IMR-90 (cell line): ENCODE measurements at regions not wholly inside any gene's neighbourhood (a gene's known extent, or its start where the extent isn't known, plus 50 kb on each side); places are given as distances from the start of the nearest gene placed in this dataset.

Experiments used
- ATAC-seq: fragments of 200-7000 bp; cut with Tn5 transposase; 2 replicates; pipeline ENCODE4 v1.9.1; 2020; ENCODE audit warnings: low read depth, mild to moderate bottlenecking, moderate library complexity
- BruUV-seq: library from RNA; stranded (reverse); fragments of 400-500 nt; replicated peaks from 2 replicates; lab custom pipeline; 2021; lab: Mats Ljungman, UMichigan
- CTCF ChIA-PET: fragments of 300-600 bp; formaldehyde crosslinking; extraction: SDS; loops from one replicate; lab custom pipeline; 2021; ENCODE audit warnings: antibody characterized with exemption; lab: Yijun Ruan, JAX
- POLR2A ChIA-PET: fragments of 300-600 bp; sonication (Branson Sonifier 250); formaldehyde crosslinking; loops from one replicate; lab custom pipeline; 2022; ENCODE audit warnings: antibody characterized with exemption; ENCODE audit not compliant: unreplicated experiment; lab: Charles Lee
- DNase-seq: peaks from one replicate; pipeline ENCODE4 v3.0.0; 2013
- H2AFZ ChIP-seq: replicated peaks from 2 replicates; pipeline ENCODE3; 2013; ENCODE audit warnings: low read length, mild to moderate bottlenecking; ENCODE audit not compliant: poor library complexity
- H2AK5ac ChIP-seq: 2 replicates; pipeline ENCODE4 v1.6.1; 2013; ENCODE audit warnings: low read depth, low read length, inconsistent platforms
- H2AK9ac ChIP-seq: replicated peaks from 2 replicates; pipeline ENCODE3; 2013; ENCODE audit warnings: mild to moderate bottlenecking, low read depth, low read length, moderate library complexity; ENCODE audit not compliant: poor library complexity
- H2BK120ac ChIP-seq: 2 replicates; pipeline ENCODE4 v1.6.1; 2013; ENCODE audit warnings: low read depth, low read length, inconsistent platforms
- H2BK15ac ChIP-seq: 3 replicates; pipeline ENCODE4 v1.6.1; 2013; ENCODE audit warnings: low read depth, low read length, inconsistent platforms
- H2BK20ac ChIP-seq: 2 replicates; pipeline ENCODE4 v1.6.1; 2013; ENCODE audit warnings: low read depth, mild to moderate bottlenecking, inconsistent platforms, low read length, moderate library complexity
- H2BK5ac ChIP-seq: 2 replicates; pipeline ENCODE4 v1.6.1; 2013; ENCODE audit warnings: mild to moderate bottlenecking, low read depth, low read length, inconsistent platforms; ENCODE audit not compliant: poor library complexity, severe bottlenecking
- H3K14ac ChIP-seq: replicated peaks from 2 replicates; pipeline ENCODE4 v1.6.1; 2013; ENCODE audit warnings: low read depth, low read length, inconsistent platforms
- H3K18ac ChIP-seq: 2 replicates; pipeline ENCODE4 v1.6.1; 2013; ENCODE audit warnings: low read depth, low read length, control low read depth
- H3K23ac ChIP-seq: 2 replicates; pipeline ENCODE4 v1.6.1; 2013; ENCODE audit warnings: low read depth, low read length, inconsistent platforms
- H3K27ac ChIP-seq: 2 replicates; pipeline ENCODE4 v1.5.1; 2013; ENCODE audit warnings: mild to moderate bottlenecking, control low read depth, low read length; ENCODE audit not compliant: insufficient read depth
- H3K27me3 ChIP-seq: 2 replicates; pipeline ENCODE4 v1.6.1; 2013; ENCODE audit warnings: low read length; ENCODE audit not compliant: control insufficient read depth, insufficient read depth
- H3K36me3 ChIP-seq: 2 replicates; pipeline ENCODE4 v1.6.1; 2013; ENCODE audit warnings: low read length, mixed read lengths; ENCODE audit not compliant: control insufficient read depth, insufficient read depth
- H3K4ac ChIP-seq: 2 replicates; pipeline ENCODE4 v1.6.1; 2013; ENCODE audit warnings: low read depth, low read length, inconsistent platforms
- H3K4me1 ChIP-seq: 2 replicates; pipeline ENCODE4 v1.6.1; 2013; ENCODE audit warnings: low read length, mixed read lengths; ENCODE audit not compliant: control insufficient read depth, insufficient read depth
- H3K4me2 ChIP-seq: 2 replicates; pipeline ENCODE4 v1.6.1; 2013; ENCODE audit warnings: low read depth, mild to moderate bottlenecking, control low read depth, low read length, moderate library complexity
- H3K4me3 ChIP-seq: 2 replicates; pipeline ENCODE4 v1.5.1; 2013; ENCODE audit warnings: low read depth, mild to moderate bottlenecking, control low read depth, low read length, moderate library complexity; ENCODE audit not compliant: insufficient read depth
- H3K56ac ChIP-seq: 2 replicates; pipeline ENCODE4 v1.6.1; 2013; ENCODE audit warnings: low read length, inconsistent platforms; ENCODE audit not compliant: insufficient read depth; ENCODE audit errors: extremely low read depth
- H3K79me1 ChIP-seq, 2 experiments: 2 replicates each; pipeline ENCODE4 v1.6.1; 2013; ENCODE audit warnings: low read length in 2 of 2, inconsistent platforms in 1 of 2, low read depth in 1 of 2
- H3K9ac ChIP-seq: 2 replicates; pipeline ENCODE4 v1.6.1; 2013; ENCODE audit warnings: low read depth, low read length, control low read depth
- H3K9me1 ChIP-seq: 2 replicates; pipeline ENCODE4 v1.6.1; 2013; ENCODE audit warnings: low read length, inconsistent platforms; ENCODE audit not compliant: insufficient read depth
- H3K9me3 ChIP-seq: 2 replicates; pipeline ENCODE4 v1.6.1; 2013; ENCODE audit warnings: low read length; ENCODE audit not compliant: control insufficient read depth, insufficient read depth
- H4K20me1 ChIP-seq: 2 replicates; pipeline ENCODE4 v1.6.1; 2013; ENCODE audit warnings: low read length, inconsistent platforms; ENCODE audit not compliant: insufficient read depth
- H4K5ac ChIP-seq: 2 replicates; pipeline ENCODE4 v1.6.1; 2013; ENCODE audit warnings: mild to moderate bottlenecking, low read depth, low read length, control low read depth
- H4K8ac ChIP-seq, 2 experiments: 2 replicates each; pipeline ENCODE4 v1.6.1; 2013; ENCODE audit warnings: low read depth in 2 of 2, low read length in 2 of 2, control low read depth in 1 of 2, inconsistent platforms in 1 of 2
- H4K91ac ChIP-seq: 2 replicates; pipeline ENCODE4 v1.6.1; 2013; ENCODE audit warnings: low read depth, low read length, inconsistent platforms; ENCODE audit not compliant: insufficient read depth
- CTCF ChIP-seq: conservative IDR thresholded peaks from 2 replicates; pipeline ENCODE4 v1.5.1; 2012; ENCODE audit warnings: mild to moderate bottlenecking, low read depth, low read length, improper control_type of control experiment
- MAFK ChIP-seq: IDR thresholded peaks from 2 replicates; pipeline ENCODE4 v1.6.1; 2012; ENCODE audit warnings: low read depth, low read length, improper control_type of control experiment
- MAZ ChIP-seq: IDR thresholded peaks from 2 replicates; pipeline ENCODE4 v1.6.1; 2012; ENCODE audit warnings: low read depth, mild to moderate bottlenecking, low read length, improper control_type of control experiment, moderate library complexity, borderline replicate concordance
- MXI1 ChIP-seq: IDR thresholded peaks from 2 replicates; pipeline ENCODE4 v1.6.1; 2012; ENCODE audit warnings: low read depth, mild to moderate bottlenecking, low read length, moderate library complexity, borderline replicate concordance
- NFE2L2 ChIP-seq: fragments of 150-350 bp; IDR thresholded peaks from 2 replicates; pipeline ENCODE4 v1.6.1; 2016; ENCODE audit warnings: low read depth, mild to moderate bottlenecking, low read length
- POLR2A ChIP-seq: IDR thresholded peaks from 2 replicates; pipeline ENCODE4 v1.6.1; 2012; ENCODE audit warnings: mild to moderate bottlenecking, low read depth, low read length
- RFX5 ChIP-seq: IDR thresholded peaks from 2 replicates; pipeline ENCODE4 v1.8.0; 2012; ENCODE audit warnings: low read depth, mild to moderate bottlenecking, low read length, moderate library complexity
- SMC3 ChIP-seq: fragments of 150-350 bp; IDR thresholded peaks from 2 replicates; pipeline ENCODE4 v1.6.1; 2016; ENCODE audit warnings: low read depth, mild to moderate bottlenecking, antibody characterized with exemption, low read length, moderate library complexity
- USF2 ChIP-seq: fragments of 150-350 bp; IDR thresholded peaks from 2 replicates; pipeline ENCODE4 v1.6.1; 2017; ENCODE audit warnings: mild to moderate bottlenecking, antibody characterized with exemption, low read length, low read depth
- WGBS, 2 experiments: methylation state at CpG; one replicate each; pipeline versions ENCODE4 v1.1.5 to v1.1.7; 2013; ENCODE audit warnings: missing lambda C conversion rate in 2 of 2; ENCODE audit not compliant: insufficient read length in 1 of 2; ENCODE audit errors: extremely low coverage in 2 of 2; 5-methylcytosine and 5-hydroxymethylcytosine counted together
- dilution Hi-C: fragments of 300-500 bp; cut with HindIII; formaldehyde crosslinking; loops from one replicate; pipeline ENCODE4 v1.14.3; 2018; ENCODE audit warnings: low sequenced_read_pairs; ENCODE audit not compliant: unreplicated experiment
- in situ Hi-C: fragments of 300-500 bp; cut with MboI; formaldehyde crosslinking; loops from 3 replicates; pipeline ENCODE4 v1.14.3; 2019; ENCODE audit warnings: low sequenced_read_pairs, inconsistent platforms, mixed read lengths
- intact Hi-C: fragments of 100-400 bp; cut with micrococcal nuclease; formaldehyde crosslinking; loops from 2 replicates; pipeline ENCODE4 v1.10.0; 2022
- TF ChIP-seq, protein P1 (sequence below): fragments of 150-350 bp; IDR thresholded peaks from 2 replicates; pipeline ENCODE4 v1.6.1; 2016; ENCODE audit warnings: low read depth, mild to moderate bottlenecking, low read length, moderate library complexity, borderline replicate concordance

DNA sequence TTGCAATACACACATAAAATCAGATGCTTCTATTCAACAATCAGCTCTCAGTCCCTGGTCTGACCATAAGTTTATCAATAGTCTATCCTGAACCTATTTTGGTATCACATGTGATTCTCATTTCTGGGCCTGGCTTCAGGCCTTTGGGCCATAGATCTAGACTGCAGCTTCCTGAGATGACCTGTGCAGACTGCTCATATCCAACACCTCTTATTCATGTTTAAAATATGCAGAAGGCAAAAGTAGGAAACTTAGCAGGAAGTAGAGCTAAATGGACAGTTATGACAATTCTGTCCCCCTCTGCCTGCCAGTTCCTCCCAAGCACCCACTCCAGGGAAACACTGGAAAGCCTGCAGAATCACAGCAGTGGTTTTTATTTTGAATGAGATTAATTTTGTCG is 53.3 kb downstream of the C7orf25 start:
- Histone ChIP-seq H3K14ac (no peak overlapping the region), H3K79me1 (no peaks in the 10 kb centered on the region), H2AK5ac (no peak overlapping the region), H3K27ac (no peak overlapping the region), H3K18ac (no peak overlapping the region), H3K9ac (no peak overlapping the region), H4K91ac (no peak overlapping the region), H3K56ac (no peak overlapping the region), H3K4me3 (no peak overlapping the region), H3K4me1 (no peaks in the 10 kb centered on the region), H3K4me2 (no peak overlapping the region), H4K20me1 (no peaks in the 10 kb centered on the region), H2BK20ac (no peak overlapping the region), H3K23ac (no peak overlapping the region), H2AK9ac (no peak overlapping the region), H3K4ac (no peak overlapping the region), H2BK5ac (no peak overlapping the region), H3K27me3 (peaks cover 6% of the 10 kb centered on the region), H2BK15ac (no peak overlapping the region), H2BK120ac (no peak overlapping the region), H3K9me3 (no peaks in the 10 kb centered on the region), H4K5ac (no peak overlapping the region), H2AFZ (no peak overlapping the region), H3K9me1 (no peaks in the 10 kb centered on the region), H3K36me3 (no peaks in the 10 kb centered on the region), H4K8ac (no peak overlapping the region)
- dilution Hi-C loops: no loop called here
- CTCF ChIA-PET: interaction anchor here (1.2 kb wide), 1 partner anchor 9 kb away, joined by 3 read pairs; no protein-coding TSS in a partner anchor
- TF ChIP-seq SMC3: no peak
- no peak for TF ChIP-seq CTCF
- TF ChIP-seq USF2: no peak
- TF ChIP-seq NFE2L2: no peak
- no peak for TF ChIP-seq RFX5
- TF ChIP-seq, protein P1, sequence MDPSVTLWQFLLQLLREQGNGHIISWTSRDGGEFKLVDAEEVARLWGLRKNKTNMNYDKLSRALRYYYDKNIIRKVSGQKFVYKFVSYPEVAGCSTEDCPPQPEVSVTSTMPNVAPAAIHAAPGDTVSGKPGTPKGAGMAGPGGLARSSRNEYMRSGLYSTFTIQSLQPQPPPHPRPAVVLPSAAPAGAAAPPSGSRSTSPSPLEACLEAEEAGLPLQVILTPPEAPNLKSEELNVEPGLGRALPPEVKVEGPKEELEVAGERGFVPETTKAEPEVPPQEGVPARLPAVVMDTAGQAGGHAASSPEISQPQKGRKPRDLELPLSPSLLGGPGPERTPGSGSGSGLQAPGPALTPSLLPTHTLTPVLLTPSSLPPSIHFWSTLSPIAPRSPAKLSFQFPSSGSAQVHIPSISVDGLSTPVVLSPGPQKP: no peak
- TF ChIP-seq MXI1: no peak
- no peak for TF ChIP-seq MAFK
- no peak for TF ChIP-seq POLR2A
- no peak for TF ChIP-seq MAZ
- no CpG with 5 or more reads among the region's 1 CpG for WGBS, 2 experiments
- ATAC-seq: no peak
- no TSS peak for BruUV-seq
- intact Hi-C loops: no loop called here
- POLR2A ChIA-PET: no interaction called here
- in situ Hi-C loops: no loop called here
- DNase-seq: peak; percentile 26
